ENCODE measurements at regions not wholly inside any gene's neighbourhood (a gene's known extent, or its start where the extent isn't known, plus 50 kb on each side); places are given as distances from the start of the nearest gene placed in this dataset.

DNA sequence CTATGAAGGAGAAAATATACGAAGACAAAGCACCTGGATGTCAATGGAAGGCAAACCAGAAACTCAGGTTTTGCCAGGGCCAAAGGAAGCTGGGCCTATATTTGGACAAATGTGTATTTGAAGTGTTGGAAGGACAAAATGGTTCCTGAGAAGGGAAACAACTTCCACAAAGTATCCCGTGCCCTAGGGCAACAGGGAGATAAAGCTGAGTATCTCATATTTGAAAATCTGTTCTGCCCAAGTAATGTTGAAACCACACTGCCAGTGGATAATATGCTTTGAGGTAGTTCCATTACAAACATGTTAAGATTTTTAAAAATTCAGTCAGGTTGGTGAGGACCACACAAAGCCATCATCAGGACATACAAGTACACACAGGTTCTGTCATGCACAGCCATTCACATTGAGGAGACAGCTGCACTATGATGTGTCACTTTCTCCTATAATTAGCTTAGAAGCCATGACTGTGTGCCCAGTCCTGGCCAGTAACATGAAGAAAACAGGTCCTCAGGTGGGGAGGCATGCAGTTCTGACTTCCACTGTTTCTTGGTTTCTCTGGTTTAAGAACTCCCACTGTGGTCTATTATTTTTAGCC, 116.4 kb downstream of the PWWP3B start:
- TF ChIP-seq POLR2A (IDR thresholded peaks at IDR 0.05) (no peak), CTCF (IDR thresholded peaks at IDR 0.05) (no peak)
